ENCODE measurements at regions not wholly inside any gene's neighbourhood (a gene's known extent, or its start where the extent isn't known, plus 50 kb on each side); places are given as distances from the start of the nearest gene placed in this dataset.

- no peaks in the 10 kb centered on the region for H3K36me3 Mint-ChIP-seq
- no peak overlapping the region for H3K27ac Mint-ChIP-seq
- H3K27me3 Mint-ChIP-seq (ENCODE audit: low read depth): no peaks in the 10 kb centered on the region
- no peak for DNase-seq (ENCODE audit: low spot score in 2 of 2, unreplicated experiment in 2 of 2)
- peaks cover 17% of the 10 kb centered on the region for H3K4me1 Mint-ChIP-seq
- H3K9me3 Mint-ChIP-seq: no peaks in the 10 kb centered on the region
- no peak overlapping the region for H3K4me3 Mint-ChIP-seq
- no peak for TF ChIP-seq CTCF (IDR thresholded peaks at IDR 0.05; ENCODE audit: unreplicated experiment)
These were observed 1009.9 kb downstream of the ADGRL2 start for GRCh38 chr1:82810601-82811000.

GRCh38 chr1:82807563-82807962 lies 1006.8 kb downstream of the ADGRL2 start:
- H3K4me1 Mint-ChIP-seq: peaks cover 8% of the 10 kb centered on the region
- no peaks in the 10 kb centered on the region for H3K36me3 Mint-ChIP-seq
- no peaks in the 10 kb centered on the region for H3K9me3 Mint-ChIP-seq
- no peak overlapping the region for H3K4me3 Mint-ChIP-seq
- no peak for TF ChIP-seq CTCF (IDR thresholded peaks at IDR 0.05; ENCODE audit: unreplicated experiment)
- H3K27me3 Mint-ChIP-seq (ENCODE audit: low read depth): no peaks in the 10 kb centered on the region
- H3K27ac Mint-ChIP-seq: no peak overlapping the region
- DNase-seq (ENCODE audit: low spot score in 2 of 2, unreplicated experiment in 2 of 2): no peak

GRCh38 chr1:82806133-82806532 lies 1005.4 kb downstream of the ADGRL2 start:
- no peaks in the 10 kb centered on the region for H3K9me3 Mint-ChIP-seq
- H3K27me3 Mint-ChIP-seq (ENCODE audit: low read depth): no peaks in the 10 kb centered on the region
- H3K4me1 Mint-ChIP-seq: peaks cover 12% of the 10 kb centered on the region
- no peak overlapping the region for H3K4me3 Mint-ChIP-seq
- no peak for DNase-seq (ENCODE audit: low spot score in 2 of 2, unreplicated experiment in 2 of 2)
- no peaks in the 10 kb centered on the region for H3K36me3 Mint-ChIP-seq
- no peak overlapping the region for H3K27ac Mint-ChIP-seq
- no peak for TF ChIP-seq CTCF (IDR thresholded peaks at IDR 0.05; ENCODE audit: unreplicated experiment)

- Mint-ChIP-seq H3K27me3 (ENCODE audit: low read depth) (no peaks in the 10 kb centered on the region), H3K4me1 (peaks cover 11% of the 10 kb centered on the region), H3K9me3 (peaks cover 16% of the 10 kb centered on the region), H3K27ac (no peak overlapping the region), H3K36me3 (no peaks in the 10 kb centered on the region), H3K4me3 (no peak overlapping the region)
- no peak for TF ChIP-seq CTCF (IDR thresholded peaks at IDR 0.05; ENCODE audit: unreplicated experiment)
- DNase-seq (ENCODE audit: low spot score in 2 of 2, unreplicated experiment in 2 of 2): no peak
These were observed 1000.4 kb downstream of the ADGRL2 start for GRCh38 chr1:82801176-82801575.

GRCh38 chr1:82800721-82801120 lies 1000.0 kb downstream of the ADGRL2 start:
- Mint-ChIP-seq H3K4me3 (no peak overlapping the region), H3K4me1 (peaks cover 11% of the 10 kb centered on the region), H3K9me3 (peaks cover 16% of the 10 kb centered on the region), H3K36me3 (no peaks in the 10 kb centered on the region), H3K27ac (no peak overlapping the region), H3K27me3 (ENCODE audit: low read depth) (no peaks in the 10 kb centered on the region)
- no peak for DNase-seq (ENCODE audit: low spot score in 2 of 2, unreplicated experiment in 2 of 2)
- TF ChIP-seq CTCF (IDR thresholded peaks at IDR 0.05; ENCODE audit: unreplicated experiment): no peak

GRCh38 chr1:82799261-82799660 lies 998.5 kb downstream of the ADGRL2 start:
- Mint-ChIP-seq H3K27ac (no peak overlapping the region), H3K4me3 (no peak overlapping the region), H3K4me1 (peaks cover 11% of the 10 kb centered on the region), H3K36me3 (no peaks in the 10 kb centered on the region), H3K9me3 (peaks cover 16% of the 10 kb centered on the region), H3K27me3 (ENCODE audit: low read depth) (no peaks in the 10 kb centered on the region)
- DNase-seq (ENCODE audit: low spot score in 2 of 2, unreplicated experiment in 2 of 2): no peak
- no peak for TF ChIP-seq CTCF (IDR thresholded peaks at IDR 0.05; ENCODE audit: unreplicated experiment)
